ENCODE measurements at regions not wholly inside any gene's neighbourhood (a gene's known extent, or its start where the extent isn't known, plus 50 kb on each side); places are given as distances from the start of the nearest gene placed in this dataset.

- no peak for DNase-seq (ENCODE audit: low spot score)
- TF ChIP-seq CTCF (conservative IDR thresholded peaks at IDR 0.05; ENCODE audit: low read depth, low read length) (no peak), EZH2 (IDR thresholded peaks at IDR 0.05; ENCODE audit: borderline replicate concordance, low read depth, low read length, poor library complexity, severe bottlenecking) (no peak)
- Histone ChIP-seq H3K4me3 (ENCODE audit: low read depth, low read length, poor library complexity, severe bottlenecking) (no peak overlapping the region), H3K4me1 (ENCODE audit: insufficient read depth, low read length, poor library complexity, severe bottlenecking) (no peaks in the 10 kb centered on the region), H3K9me3 (ENCODE audit: low read depth, low read length, poor library complexity, severe bottlenecking) (no peaks in the 10 kb centered on the region), H3K36me3 (ENCODE audit: insufficient read depth, low read length, poor library complexity, severe bottlenecking) (no peaks in the 10 kb centered on the region), H3K27me3 (replicated peaks; ENCODE audit: insufficient read depth, low read depth, low read length, poor library complexity) (no peaks in the 10 kb centered on the region), H3K27ac (ENCODE audit: low read depth, low read length, poor library complexity, severe bottlenecking) (no peak overlapping the region)
- BruUV-seq (replicated peaks) = no TSS peak
- POLR2A ChIA-PET (ENCODE audit: low non-redundant PET) = no interaction called here
- CTCF ChIA-PET = no interaction called here
- intact Hi-C loops (cut with micrococcal nuclease; ENCODE audit: unreplicated experiment) = no loop called here
These were observed 95.5 kb upstream of the CNTN3 start for GRCh38 chr3:74709951-74710350.

- Histone ChIP-seq H3K27me3 (replicated peaks; ENCODE audit: insufficient read depth, low read depth, low read length, poor library complexity) (no peaks in the 10 kb centered on the region), H3K27ac (ENCODE audit: low read depth, low read length, poor library complexity, severe bottlenecking) (no peak overlapping the region), H3K4me3 (ENCODE audit: low read depth, low read length, poor library complexity, severe bottlenecking) (no peak overlapping the region), H3K4me1 (ENCODE audit: insufficient read depth, low read length, poor library complexity, severe bottlenecking) (no peaks in the 10 kb centered on the region), H3K9me3 (ENCODE audit: low read depth, low read length, poor library complexity, severe bottlenecking) (no peaks in the 10 kb centered on the region), H3K36me3 (ENCODE audit: insufficient read depth, low read length, poor library complexity, severe bottlenecking) (no peaks in the 10 kb centered on the region)
- no TSS peak for BruUV-seq (replicated peaks)
- ChIA-PET CTCF (no interaction called here), POLR2A (ENCODE audit: low non-redundant PET) (no interaction called here)
- no peak for DNase-seq (ENCODE audit: low spot score)
- TF ChIP-seq CTCF (conservative IDR thresholded peaks at IDR 0.05; ENCODE audit: low read depth, low read length) (no peak), EZH2 (IDR thresholded peaks at IDR 0.05; ENCODE audit: borderline replicate concordance, low read depth, low read length, poor library complexity, severe bottlenecking) (no peak)
- intact Hi-C loops (cut with micrococcal nuclease; ENCODE audit: unreplicated experiment) = no loop called here
These were observed 79.4 kb upstream of the CNTN3 start for GRCh38 chr3:74693696-74694393.

GRCh38 chr3:74693251-74693650 is 78.8 kb upstream of the CNTN3 start:
- no peaks in the 10 kb centered on the region for H3K27me3 ChIP-seq (replicated peaks; ENCODE audit: insufficient read depth, low read depth, low read length, poor library complexity)
- TF ChIP-seq CTCF (conservative IDR thresholded peaks at IDR 0.05; ENCODE audit: low read depth, low read length) = no peak
- TF ChIP-seq EZH2 (IDR thresholded peaks at IDR 0.05; ENCODE audit: borderline replicate concordance, low read depth, low read length, poor library complexity, severe bottlenecking) = no peak
- H3K4me1 ChIP-seq (ENCODE audit: insufficient read depth, low read length, poor library complexity, severe bottlenecking) = no peaks in the 10 kb centered on the region
- no peak for DNase-seq (ENCODE audit: low spot score)
- intact Hi-C loops (cut with micrococcal nuclease; ENCODE audit: unreplicated experiment) = no loop called here
- no TSS peak for BruUV-seq (replicated peaks)
- no peak overlapping the region for H3K4me3 ChIP-seq (ENCODE audit: low read depth, low read length, poor library complexity, severe bottlenecking)
- ChIA-PET POLR2A (ENCODE audit: low non-redundant PET) (no interaction called here), CTCF (no interaction called here)
- H3K9me3 ChIP-seq (ENCODE audit: low read depth, low read length, poor library complexity, severe bottlenecking) = no peaks in the 10 kb centered on the region
- no peaks in the 10 kb centered on the region for H3K36me3 ChIP-seq (ENCODE audit: insufficient read depth, low read length, poor library complexity, severe bottlenecking)
- no peak overlapping the region for H3K27ac ChIP-seq (ENCODE audit: low read depth, low read length, poor library complexity, severe bottlenecking)

Data from A673 (cell line).